Right forelimb (tissue), 1 donor: ENCODE measurements at regions not wholly inside any gene's neighbourhood (a gene's known extent, or its start where the extent isn't known, plus 50 kb on each side); places are given as distances from the start of the nearest gene placed in this dataset.

Experiments used
- DNase-seq: peaks from one replicate; pipeline ENCODE4 v3.0.0-alpha.2; 2018

DNA sequence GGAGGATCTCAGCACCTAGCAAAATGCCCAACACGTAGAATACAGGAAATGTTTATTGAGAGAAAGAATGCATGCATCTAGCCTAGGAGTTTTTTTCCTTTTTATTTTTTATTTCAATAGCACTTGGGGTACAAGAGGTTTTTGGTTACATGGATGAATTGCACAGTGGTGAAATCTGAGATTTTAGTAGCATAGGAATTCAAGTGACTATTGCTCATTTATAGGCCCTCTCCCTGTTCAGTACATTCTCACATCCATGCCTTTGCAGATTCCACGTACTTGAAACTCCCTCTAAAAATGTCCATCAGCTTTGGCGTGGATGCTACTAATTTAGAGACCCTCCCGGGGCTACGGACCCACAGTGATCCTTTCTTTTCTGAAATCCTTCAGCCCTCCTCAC, 61.7 kb upstream of the PIAS1 start:
- DNase-seq, result no peak

DNA sequence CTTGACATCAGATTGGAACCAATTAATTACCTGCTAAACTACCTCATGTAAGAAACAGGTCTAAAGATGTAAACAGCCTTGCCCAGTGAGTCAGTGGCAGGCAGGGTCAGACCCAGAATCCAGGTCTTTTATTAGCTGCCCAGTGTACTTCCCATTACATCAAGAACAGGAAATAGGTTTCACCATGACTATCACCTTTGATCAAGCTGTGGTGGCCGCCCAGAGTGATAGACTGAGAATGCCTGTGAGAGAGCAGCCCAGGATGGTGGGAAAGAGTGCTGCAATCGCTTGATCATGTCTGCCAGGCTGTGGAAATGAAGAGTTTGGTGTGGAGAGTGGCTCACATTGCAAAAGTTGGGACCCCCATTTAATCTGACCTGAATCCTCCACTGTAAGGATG, 61.3 kb upstream of the PIAS1 start:
- no peak for DNase-seq

DNA sequence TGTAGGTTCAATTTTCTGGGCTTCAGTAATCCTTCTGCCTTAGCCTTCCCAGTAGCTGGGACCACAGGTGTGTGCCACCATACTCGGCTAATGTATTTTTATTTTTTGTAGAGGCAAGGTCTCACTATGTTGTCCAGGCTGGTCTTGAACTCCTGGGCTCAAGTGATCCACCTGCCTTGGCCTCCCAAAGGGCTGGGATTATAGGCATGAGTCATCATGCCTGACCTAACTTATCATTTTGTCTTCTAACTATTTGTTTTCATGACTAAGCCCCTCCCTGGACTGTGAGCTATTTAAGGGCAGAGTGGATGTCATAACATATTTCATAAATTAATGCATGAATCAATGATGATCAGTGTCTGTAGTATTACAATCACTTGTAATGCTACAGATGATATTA, 56.1 kb upstream of the PIAS1 start:
- no peak for DNase-seq

DNA sequence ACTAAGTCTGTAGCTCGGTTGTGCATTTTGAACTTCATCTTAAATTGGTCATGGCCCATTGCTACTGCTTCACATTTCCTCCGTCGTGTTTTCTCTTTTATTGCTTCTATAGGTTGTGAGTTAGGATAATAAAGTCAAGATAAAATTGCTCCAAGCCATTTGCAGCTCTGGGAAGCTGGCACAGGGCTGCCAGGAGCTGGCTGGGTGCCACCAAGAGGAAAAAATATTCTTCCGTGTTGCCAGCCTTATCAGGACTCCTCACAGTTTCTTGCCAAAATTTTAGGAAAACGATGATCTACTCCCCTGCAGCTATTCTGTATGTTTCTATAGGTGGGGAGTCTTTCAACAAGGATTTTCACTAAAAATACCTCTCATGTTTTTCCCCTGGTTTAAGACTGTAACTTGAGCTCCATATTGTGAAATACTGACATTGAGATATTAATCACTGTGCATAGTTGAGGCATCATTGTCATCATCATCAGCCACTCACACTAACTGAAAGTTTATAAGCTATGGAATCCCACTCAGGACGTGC, 55.4 kb upstream of the PIAS1 start:
- DNase-seq, result no peak

DNA sequence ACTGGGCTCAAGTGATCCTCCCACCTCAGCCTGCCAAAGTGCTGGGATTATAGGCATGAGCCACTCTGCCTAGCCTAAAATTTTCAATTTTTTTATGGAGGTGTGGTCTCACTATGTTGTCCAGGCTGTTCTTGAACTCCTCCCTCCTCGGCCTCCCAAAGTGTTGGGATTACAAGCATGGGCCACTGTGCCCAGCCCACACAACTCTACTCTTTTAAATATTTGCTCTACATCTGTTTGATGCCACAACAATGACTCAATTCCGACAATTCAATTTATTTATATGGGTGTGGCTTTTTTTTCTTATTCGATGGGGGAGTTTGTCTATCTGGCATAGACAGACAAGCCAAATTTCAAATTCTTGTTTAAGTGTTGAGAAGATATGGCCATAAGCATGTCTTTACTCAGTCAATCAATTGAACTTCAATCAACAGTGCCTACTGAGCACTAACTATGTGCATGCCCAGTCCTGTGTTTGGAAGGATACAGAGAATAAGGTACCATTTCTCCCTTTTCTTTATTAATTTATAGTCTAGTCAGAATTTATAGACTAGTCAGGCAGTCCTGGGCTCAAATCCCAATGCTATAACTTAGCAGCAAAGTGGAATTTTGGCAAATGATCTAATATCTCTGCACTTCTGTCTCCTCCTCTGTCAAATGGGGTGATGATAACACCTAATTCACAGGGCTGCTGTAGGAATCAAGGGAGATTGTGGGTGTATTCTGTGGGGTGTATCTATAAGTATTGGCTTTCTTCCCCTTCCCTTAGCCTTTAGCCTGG, 54.6 kb upstream of the PIAS1 start:
- DNase-seq, result no peak

DNA sequence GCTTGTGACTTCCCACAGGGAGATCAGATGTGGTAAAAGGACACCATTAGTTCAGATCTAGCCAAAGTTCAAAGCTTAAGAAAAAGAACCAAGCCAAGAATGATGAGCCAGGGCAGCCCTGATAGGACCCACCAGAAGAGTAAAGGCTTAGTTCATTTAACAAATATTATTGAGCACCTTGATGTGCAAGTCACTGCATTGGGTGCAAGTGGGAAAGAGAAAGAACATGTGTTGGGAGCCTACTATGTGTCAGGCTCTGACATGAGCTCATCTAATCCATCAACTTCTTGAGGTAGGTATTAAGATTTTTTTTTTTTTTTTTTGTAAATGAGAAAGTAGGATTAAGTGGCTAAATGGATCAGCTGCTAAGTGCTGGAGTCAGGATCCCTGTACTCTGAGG, 53.4 kb upstream of the PIAS1 start:
- DNase-seq, result no peak

DNA sequence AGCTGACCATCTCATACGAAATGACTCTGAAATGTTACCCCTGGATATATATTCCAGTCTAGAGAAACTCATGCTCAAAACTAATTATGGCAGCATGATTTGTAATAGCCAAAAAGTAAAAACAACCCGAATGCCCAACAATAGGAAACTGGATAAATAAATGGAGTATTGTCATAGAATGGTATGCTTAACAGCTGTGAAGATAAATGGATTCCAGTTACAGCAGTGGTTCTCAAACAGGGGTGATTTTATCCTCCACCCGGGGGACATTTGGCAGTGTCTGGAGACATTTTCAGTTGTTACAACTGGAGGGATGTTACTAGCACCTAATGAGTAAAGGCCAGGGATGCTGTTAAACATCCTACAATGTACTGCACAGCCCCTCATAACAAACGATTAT, 52.3 kb upstream of the PIAS1 start:
- DNase-seq, result no peak

DNA sequence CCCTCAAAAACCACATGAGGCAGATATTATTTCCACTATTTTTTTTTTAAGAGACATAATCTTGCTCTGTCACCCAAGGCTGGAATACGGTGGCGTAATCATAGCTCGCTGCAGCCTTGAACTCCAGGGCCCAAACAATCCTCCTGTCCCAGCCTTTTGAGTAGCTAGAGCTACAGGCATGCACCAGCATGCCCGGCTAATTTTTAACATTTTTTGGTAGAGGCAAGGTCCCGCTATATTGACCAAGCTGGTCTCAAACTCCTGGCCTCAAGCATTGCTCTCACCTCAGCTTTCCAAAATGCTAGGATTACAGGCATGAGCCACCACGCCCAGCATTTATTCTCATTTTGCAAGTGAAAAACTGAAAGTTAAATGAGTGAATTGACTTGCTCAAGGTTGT, 50.8 kb upstream of the PIAS1 start:
- no peak for DNase-seq
